HepG2 (cell line): ENCODE measurements at regions not wholly inside any gene's neighbourhood (a gene's known extent, or its start where the extent isn't known, plus 50 kb on each side); places are given as distances from the start of the nearest gene placed in this dataset.
A peak's percentile ranks its signal among the peaks of the same experiment; 100 is the strongest.

Source experiments
- ATF4 ChIP-seq, 2 experiments: fragments of 450-650 bp in 1 of 2; sonication (generic) in 1 of 2; formaldehyde crosslinking; IDR thresholded peaks; 2 replicates each; pipeline versions ENCODE4 v1.5.0 to v1.8.0; 2020 to 2022; ENCODE audit warnings: mild to moderate bottlenecking in 1 of 2, missing genetic modification reagents in 1 of 2
- CENPBD1 ChIP-seq: sonication (generic); formaldehyde crosslinking; IDR thresholded peaks from 2 replicates; pipeline ENCODE4 v1.8.0; 2022; ENCODE audit warnings: missing genetic modification reagents, low read depth, mild to moderate bottlenecking, borderline replicate concordance
- CENPT ChIP-seq: sonication (generic); formaldehyde crosslinking; IDR thresholded peaks from 2 replicates; pipeline ENCODE4 v1.8.0; 2022; ENCODE audit warnings: low read depth, mild to moderate bottlenecking, moderate library complexity, missing genetic modification reagents
- ETV6 ChIP-seq: sonication (generic); formaldehyde crosslinking; conservative IDR thresholded peaks from 2 replicates; pipeline ENCODE4 v1.4.0; 2020; ENCODE audit warnings: missing genetic modification reagents
- GTF3A ChIP-seq: sonication (generic); formaldehyde crosslinking; conservative IDR thresholded peaks from 2 replicates; pipeline ENCODE4 v1.4.0; 2020; ENCODE audit warnings: mild to moderate bottlenecking, missing genetic modification reagents
- HOXA5 ChIP-seq: sonication (generic); formaldehyde crosslinking; IDR thresholded peaks from 2 replicates; pipeline ENCODE4 v1.4.0; 2020; ENCODE audit warnings: missing genetic modification reagents
- HOXD1 ChIP-seq: sonication (generic); formaldehyde crosslinking; IDR thresholded peaks from 2 replicates; pipeline ENCODE4 v1.5.0; 2020; ENCODE audit warnings: missing genetic modification reagents
- KDM3A ChIP-seq: IDR thresholded peaks from 2 replicates; pipeline ENCODE4 v1.6.1; 2018; ENCODE audit warnings: low read depth, missing compliant biosample characterization
- MAF1 ChIP-seq: sonication (generic); formaldehyde crosslinking; IDR thresholded peaks from 2 replicates; pipeline ENCODE4 v1.5.0; 2020; ENCODE audit warnings: missing genetic modification reagents, borderline replicate concordance
- MLLT10 ChIP-seq: sonication (generic); formaldehyde crosslinking; IDR thresholded peaks from 2 replicates; pipeline ENCODE4 v1.4.0; 2020; ENCODE audit warnings: missing genetic modification reagents
- NBN ChIP-seq: fragments of 450-650 bp; conservative IDR thresholded peaks from 2 replicates; pipeline ENCODE4 v1.6.1; 2017
- NFKBIZ ChIP-seq: IDR thresholded peaks from 2 replicates; pipeline ENCODE4 v1.6.1; 2018; ENCODE audit warnings: missing genetic modification reagents, missing compliant biosample characterization
- NFRKB ChIP-seq: fragments of 450-650 bp; IDR thresholded peaks from 2 replicates; pipeline ENCODE4 v1.6.1; 2017
- PAWR ChIP-seq: sonication (generic); formaldehyde crosslinking; IDR thresholded peaks from 2 replicates; pipeline ENCODE4 v1.4.0; 2020; ENCODE audit warnings: missing genetic modification reagents, mild to moderate bottlenecking, borderline replicate concordance
- SMARCC2 ChIP-seq: fragments of 450-650 bp; IDR thresholded peaks from 2 replicates; pipeline ENCODE4 v1.6.1; 2017; ENCODE audit warnings: antibody characterized with exemption, mild to moderate bottlenecking
- TEF ChIP-seq: sonication (generic); formaldehyde crosslinking; IDR thresholded peaks from 2 replicates; pipeline ENCODE4 v1.5.0; 2020; ENCODE audit warnings: missing genetic modification reagents
- TP53 ChIP-seq: sonication (generic); formaldehyde crosslinking; conservative IDR thresholded peaks from 2 replicates; pipeline ENCODE4 v1.4.0; 2020; ENCODE audit warnings: missing genetic modification reagents
- ZFX ChIP-seq: sonication (generic); formaldehyde crosslinking; IDR thresholded peaks from 2 replicates; pipeline ENCODE4 v1.4.0; 2020; ENCODE audit warnings: mild to moderate bottlenecking, low read depth, missing genetic modification reagents, moderate library complexity
- ZIK1 ChIP-seq: sonication (generic); formaldehyde crosslinking; IDR thresholded peaks from 2 replicates; pipeline ENCODE4 v1.5.0; 2020; ENCODE audit warnings: mild to moderate bottlenecking, low read depth, missing genetic modification reagents, borderline replicate concordance
- ZMYM3 ChIP-seq: sonication (generic); formaldehyde crosslinking; IDR thresholded peaks from 2 replicates; pipeline ENCODE4 v1.5.1; 2020; ENCODE audit warnings: mild to moderate bottlenecking, missing genetic modification reagents
- ZNF10 ChIP-seq: sonication (generic); formaldehyde crosslinking; IDR thresholded peaks from 2 replicates; pipeline ENCODE4 v1.4.0; 2020; ENCODE audit warnings: mild to moderate bottlenecking, low read depth, missing genetic modification reagents, borderline replicate concordance
- ZNF142 ChIP-seq: sonication (generic); formaldehyde crosslinking; IDR thresholded peaks from 2 replicates; pipeline ENCODE4 v1.4.0; 2020; ENCODE audit warnings: missing genetic modification reagents
- ZNF20 ChIP-seq: sonication (generic); formaldehyde crosslinking; IDR thresholded peaks from 2 replicates; pipeline ENCODE4 v1.4.0; 2020; ENCODE audit warnings: mild to moderate bottlenecking, moderate library complexity, missing genetic modification reagents
- ZNF343 ChIP-seq: sonication (generic); formaldehyde crosslinking; IDR thresholded peaks from 2 replicates; pipeline ENCODE4 v1.4.0; 2020; ENCODE audit warnings: mild to moderate bottlenecking, missing genetic modification reagents
- ZNF777 ChIP-seq: sonication (generic); formaldehyde crosslinking; IDR thresholded peaks from 2 replicates; pipeline ENCODE4 v1.4.0; 2020; ENCODE audit warnings: missing genetic modification reagents

- TF ChIP-seq ZNF142 (CRISPR knock-in tag), result no peak
- no peak for TF ChIP-seq ZNF777
- no peak for TF ChIP-seq GTF3A (CRISPR knock-in tag)
- TF ChIP-seq ZNF10 (CRISPR knock-in tag), result no peak
- TF ChIP-seq NBN, result no peak
- TF ChIP-seq ZNF343, result no peak
- no peak for TF ChIP-seq NFRKB
- no peak for TF ChIP-seq CENPT (CRISPR knock-in tag)
- peak; percentile 46; the same call in 1 of the 2 replicates for TF ChIP-seq ZMYM3 (CRISPR knock-in tag)
- TF ChIP-seq ZNF20 (CRISPR knock-in tag), result no peak
- no peak for TF ChIP-seq SMARCC2
- TF ChIP-seq CENPBD1, result no peak
- no peak for TF ChIP-seq TP53
- no peak for TF ChIP-seq ETV6 (CRISPR knock-in tag)
- 0 out of 2 replicates have a peak, but pooled peaks have one; percentile 42 for TF ChIP-seq NFKBIZ (CRISPR knock-in tag)
- TF ChIP-seq PAWR (CRISPR knock-in tag), result no peak
- no peak for TF ChIP-seq ATF4 (CRISPR knock-in tag; IDR thresholded peaks at IDR 0.05)
- TF ChIP-seq MAF1 (CRISPR knock-in tag), result no peak
- no peak for TF ChIP-seq ZIK1 (CRISPR knock-in tag)
- no peak for TF ChIP-seq ZFX (CRISPR knock-in tag)
- TF ChIP-seq TEF (CRISPR knock-in tag), result no peak
- TF ChIP-seq HOXA5 (CRISPR knock-in tag), result no peak
- TF ChIP-seq HOXD1, result no peak
- no peak for TF ChIP-seq KDM3A (CRISPR knock-in tag)
- TF ChIP-seq MLLT10, result no peak
Measured at GRCh38 chr3:76972624-76973296, 67.1 kb upstream of the ROBO2 start (continued).
